Subcutaneous abdominal adipose tissue (tissue), 5 donors: ENCODE measurements at regions not wholly inside any gene's neighbourhood (a gene's known extent, or its start where the extent isn't known, plus 50 kb on each side); places are given as distances from the start of the nearest gene placed in this dataset.
"Not testable (repeated sequence)": the region's sequence is repeated elsewhere in the genome, so short reads cannot be mapped to it uniquely, and the experiment has no call there.

Experiments
- H3K27ac ChIP-seq: one replicate; pipeline ENCODE4 v1.7.0; 2013; ENCODE audit warnings: low read depth, mild to moderate bottlenecking, inconsistent platforms, low read length, moderate library complexity
- H3K27me3 ChIP-seq, 5 donors: one replicate each; pipeline ENCODE4 v1.7.0; 2013; ENCODE audit warnings: low read length in 5 of 5, inconsistent platforms in 1 of 5; ENCODE audit not compliant: control insufficient read depth in 5 of 5, insufficient read depth in 4 of 5
- H3K36me3 ChIP-seq, 5 donors: one replicate each; pipeline ENCODE4 v1.7.0; 2013; ENCODE audit warnings: low read length in 5 of 5; ENCODE audit not compliant: control insufficient read depth in 5 of 5, insufficient read depth in 5 of 5
- H3K4me1 ChIP-seq, 5 donors: one replicate each; pipeline ENCODE4 v1.7.0; 2013; ENCODE audit warnings: low read length in 5 of 5, mild to moderate bottlenecking in 3 of 5, moderate library complexity in 1 of 5; ENCODE audit not compliant: control insufficient read depth in 5 of 5, insufficient read depth in 5 of 5
- H3K4me3 ChIP-seq, 5 donors: one replicate each; pipeline ENCODE4 v1.7.0; 2013; ENCODE audit warnings: low read length in 5 of 5, low read depth in 1 of 5
- H3K9ac ChIP-seq, 5 donors: one replicate each; pipeline ENCODE4 v1.7.0; 2013; ENCODE audit warnings: low read length in 5 of 5, mild to moderate bottlenecking in 4 of 5, moderate library complexity in 3 of 5
- H3K9me3 ChIP-seq, 5 donors: one replicate each; pipeline ENCODE4 v1.7.0; 2013; ENCODE audit warnings: low read length in 5 of 5; ENCODE audit not compliant: control insufficient read depth in 5 of 5
- donor health status: healthy.
- donor health status: healthy.
- donor health status: healthy.
- donor health status: healthy.
- donor health status: healthy.

DNA sequence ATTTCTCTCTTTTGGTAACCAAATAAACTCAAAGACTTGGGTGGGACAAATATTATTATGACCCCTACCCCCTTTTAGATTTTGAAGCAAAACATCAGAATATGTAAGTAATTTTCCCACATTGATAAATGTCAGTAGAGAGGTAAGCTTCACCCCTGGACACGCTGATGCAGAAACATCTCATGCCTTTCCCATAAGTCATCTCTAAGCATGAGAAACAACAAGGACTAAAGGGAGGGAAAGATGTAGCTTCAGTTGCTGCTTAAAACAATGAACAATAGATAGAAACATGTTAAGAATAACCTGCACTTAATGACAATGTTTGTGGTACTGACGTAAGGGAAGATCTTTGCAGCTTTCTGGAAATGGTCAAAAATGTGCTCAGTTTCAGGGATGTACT is 56.3 kb upstream of the SLC8A3 start:
- Histone ChIP-seq H3K4me3 (no peak overlapping the region), H3K27me3 (no peaks in the 10 kb centered on the region), H3K9me3 (peaks cover 0 to 5% (median 0%) of the 10 kb centered on the region in 5 donors), H3K27ac (no peak overlapping the region), H3K9ac (no peak overlapping the region), H3K36me3 (no peaks in the 10 kb centered on the region), H3K4me1 (no peaks in the 10 kb centered on the region)

DNA sequence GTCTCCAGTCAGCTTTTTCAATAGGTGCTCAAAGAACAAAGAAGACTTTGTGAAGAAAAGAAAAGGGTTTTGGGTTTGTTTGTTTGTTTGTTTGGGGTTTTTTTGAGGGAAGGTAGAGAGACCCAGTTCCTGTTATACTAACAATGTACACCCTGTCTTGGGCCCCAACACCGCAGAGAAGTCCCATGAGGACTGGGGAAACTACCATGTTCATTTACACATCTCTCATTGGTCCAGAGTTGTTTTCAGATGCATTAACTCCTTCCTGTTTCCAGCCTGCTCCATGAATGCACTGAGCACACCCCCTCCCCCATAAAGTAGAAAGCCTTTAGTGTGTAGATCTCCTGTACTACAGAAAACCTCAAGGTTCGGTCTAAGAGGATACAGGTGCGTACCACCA is 51.1 kb upstream of the SLC8A3 start:
- H3K36me3 ChIP-seq, result no peaks in the 10 kb centered on the region
- no peaks in the 10 kb centered on the region for H3K4me1 ChIP-seq
- no peak overlapping the region for H3K4me3 ChIP-seq
- H3K27me3 ChIP-seq, result peaks cover 0 to 4% (median 0%) of the 10 kb centered on the region in 5 donors
- no peak overlapping the region for H3K27ac ChIP-seq
- H3K9ac ChIP-seq, result no peak overlapping the region
- peaks cover 0 to 5% (median 0%) of the 10 kb centered on the region in 5 donors for H3K9me3 ChIP-seq

DNA sequence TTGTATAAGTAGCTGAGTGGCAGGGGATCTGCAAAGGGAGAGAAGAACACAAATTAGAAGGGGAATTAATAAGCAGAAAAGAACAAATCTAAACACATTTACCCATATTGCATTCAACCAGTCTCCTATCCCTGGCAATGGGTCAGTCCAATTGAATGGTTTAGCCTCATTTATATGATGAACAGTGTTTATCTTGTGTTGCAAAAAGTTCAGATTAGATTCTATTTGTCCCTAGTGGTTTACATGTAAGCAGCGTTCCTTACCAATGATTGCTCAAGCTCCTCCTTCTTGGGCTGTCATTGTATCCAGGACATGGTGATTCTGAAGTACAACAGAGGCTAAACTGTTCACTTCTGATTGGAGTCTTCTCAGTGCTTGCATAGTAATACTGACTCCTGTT is 49.9 kb upstream of the SLC8A3 start:
- H3K9me3 ChIP-seq, H3K36me3 ChIP-seq, H3K9ac ChIP-seq: not testable (repeated sequence)

More for the DNA sequence above, 49.9 kb upstream of the SLC8A3 start:
- H3K27me3 ChIP-seq, H3K27ac ChIP-seq, H3K4me3 ChIP-seq, H3K4me1 ChIP-seq: not testable (repeated sequence)
